Kasumi-1 (cell line): ENCODE measurements at regions not wholly inside any gene's neighbourhood (a gene's known extent, or its start where the extent isn't known, plus 50 kb on each side); places are given as distances from the start of the nearest gene placed in this dataset.

Source experiments
- DNase-seq, 2 experiments: peaks; one replicate each; lab custom pipeline; 2025; lab: John Stamatoyannopoulos, UW

- DNase-seq, result no peak
Observed at GRCh38 chr1:106677181-106677580, 379.3 kb upstream of the PRMT6 start.

DNA sequence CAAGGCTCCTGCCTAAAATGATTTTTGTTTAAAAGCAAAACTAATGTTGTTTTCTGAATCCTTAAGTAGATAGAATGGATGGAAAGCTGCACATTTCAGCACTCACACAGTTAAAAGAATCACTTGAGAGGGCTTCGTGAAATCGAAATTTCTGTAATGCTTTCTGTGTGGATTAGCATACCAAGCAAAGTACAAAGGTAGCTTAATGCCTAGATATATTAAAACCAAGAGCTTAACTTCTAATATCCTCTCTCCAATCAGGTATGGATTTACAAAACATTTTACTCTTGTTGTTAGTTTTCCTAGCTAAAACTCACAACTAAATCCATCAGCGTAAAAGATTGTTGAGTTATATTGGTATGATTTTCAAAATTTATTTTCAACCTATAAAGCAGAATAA, 378.8 kb upstream of the PRMT6 start:
- no peak for DNase-seq

DNA sequence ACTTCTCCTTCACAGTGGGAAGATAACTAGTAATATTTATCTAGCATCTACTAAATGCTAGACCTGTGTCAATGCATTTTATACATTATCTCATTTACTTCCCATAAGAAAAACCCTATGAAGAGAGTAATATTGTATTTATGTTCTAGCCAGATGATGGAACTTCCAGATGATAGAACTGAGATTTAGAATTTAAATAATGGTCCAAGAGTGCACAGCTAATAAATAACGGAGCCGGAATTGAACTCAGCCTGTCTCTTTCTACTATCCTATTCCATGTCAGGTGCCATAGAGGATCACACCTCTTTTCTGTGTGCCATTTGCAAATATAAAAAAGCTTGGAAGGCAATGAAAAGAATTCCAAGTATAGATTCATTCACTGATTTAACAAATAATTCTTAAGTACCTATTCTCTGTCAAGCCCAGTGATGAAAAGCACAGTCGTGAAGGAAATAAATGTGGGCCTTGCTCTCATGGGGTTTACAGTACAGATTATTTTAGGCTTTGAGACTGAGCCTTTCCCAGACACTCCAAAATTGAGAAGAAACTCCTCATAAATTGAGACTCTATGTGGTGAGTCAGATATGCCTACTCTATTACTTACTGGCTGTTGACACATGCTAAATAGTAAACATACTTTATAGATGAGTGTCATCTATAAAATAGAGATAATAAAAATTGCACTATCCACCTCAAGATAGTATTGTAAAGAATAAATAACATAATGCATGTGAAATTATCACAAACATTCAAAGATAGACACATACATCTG, 378.0 kb upstream of the PRMT6 start:
- no peak for DNase-seq

- no peak for DNase-seq
Observed at GRCh38 chr1:106680216-106680615, 376.3 kb upstream of the PRMT6 start.

GRCh38 chr1:106680776-106681344, 375.6 kb upstream of the PRMT6 start:
- DNase-seq, result no peak

DNA sequence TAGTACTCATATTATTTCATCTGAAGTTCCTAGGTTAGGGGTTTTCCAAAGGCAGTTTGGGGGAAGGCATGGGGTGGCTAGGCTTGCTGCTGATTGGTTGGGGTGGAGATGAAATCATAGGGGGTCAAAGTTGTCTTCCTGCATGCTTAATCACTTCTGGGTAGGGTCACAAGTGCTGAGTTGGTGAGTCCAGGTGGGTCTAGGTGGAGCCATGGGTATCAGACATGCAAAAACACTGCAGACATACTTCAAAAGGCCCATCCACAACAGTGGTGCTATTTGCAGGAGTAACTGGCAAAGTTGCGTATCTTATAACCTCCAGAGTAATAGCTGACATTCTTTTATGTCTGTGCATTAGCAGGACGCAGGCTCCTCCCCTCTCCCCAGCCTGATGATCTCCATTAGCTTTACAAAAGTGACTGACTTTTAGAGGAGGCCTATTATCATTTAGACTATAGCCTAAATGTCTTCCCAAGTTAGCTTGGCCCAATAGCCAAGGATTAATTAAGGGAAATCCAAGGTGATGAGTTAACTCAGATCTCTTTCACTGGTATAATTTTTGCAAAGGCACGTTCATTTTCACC, 374.4 kb upstream of the PRMT6 start:
- no peak for DNase-seq

DNA sequence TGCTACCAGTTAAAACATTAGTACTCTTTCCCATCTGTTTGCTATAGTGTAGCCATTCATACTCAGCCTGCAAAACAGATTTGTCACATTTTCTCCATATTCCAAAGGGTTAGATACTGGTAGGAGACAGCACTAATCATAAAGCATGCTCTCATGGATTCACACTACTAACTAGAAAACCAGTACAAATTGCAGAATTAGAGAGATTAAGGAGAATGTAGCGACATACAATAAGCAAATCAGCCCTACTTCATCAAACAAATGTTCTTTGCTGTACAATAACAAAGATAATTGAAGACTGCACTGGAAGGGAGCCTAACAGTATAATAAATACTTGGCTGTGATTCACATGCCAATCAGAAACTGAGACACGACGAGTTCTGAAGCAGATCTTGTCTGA, 368.0 kb upstream of the PRMT6 start:
- no peak for DNase-seq

DNA sequence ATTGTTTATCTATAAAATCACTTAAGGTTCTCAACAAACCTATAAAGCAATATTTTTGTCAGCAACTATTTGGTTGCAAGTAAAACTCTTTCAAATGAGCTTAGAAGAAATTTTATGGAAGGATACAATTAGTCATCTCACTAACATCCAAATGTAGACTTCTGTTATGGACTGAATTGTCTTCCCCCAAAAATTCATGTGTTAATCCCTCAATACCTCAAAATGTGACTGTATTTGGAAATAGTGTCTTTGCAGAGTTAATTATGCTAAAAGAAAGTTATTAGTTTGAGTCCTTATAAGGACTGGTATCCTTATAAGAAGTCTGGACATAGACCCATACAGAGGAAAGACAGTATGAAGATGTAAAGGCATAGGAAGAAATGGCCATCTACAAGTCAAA, 357.8 kb upstream of the PRMT6 start:
- no peak for DNase-seq

GRCh38 chr1:106699433-106699832, 357.0 kb upstream of the PRMT6 start:
- DNase-seq, result no peak

GRCh38 chr1:106700211-106700610, 356.3 kb upstream of the PRMT6 start:
- no peak for DNase-seq

GRCh38 chr1:106705971-106706370, 350.5 kb upstream of the PRMT6 start:
- DNase-seq, result no peak

- DNase-seq, result peak; percentile 10 to 15
Observed at GRCh38 chr1:106717591-106717990, 338.9 kb upstream of the PRMT6 start.

- DNase-seq, result no peak
Observed at GRCh38 chr1:106721790-106722189, 334.7 kb upstream of the PRMT6 start.

DNA sequence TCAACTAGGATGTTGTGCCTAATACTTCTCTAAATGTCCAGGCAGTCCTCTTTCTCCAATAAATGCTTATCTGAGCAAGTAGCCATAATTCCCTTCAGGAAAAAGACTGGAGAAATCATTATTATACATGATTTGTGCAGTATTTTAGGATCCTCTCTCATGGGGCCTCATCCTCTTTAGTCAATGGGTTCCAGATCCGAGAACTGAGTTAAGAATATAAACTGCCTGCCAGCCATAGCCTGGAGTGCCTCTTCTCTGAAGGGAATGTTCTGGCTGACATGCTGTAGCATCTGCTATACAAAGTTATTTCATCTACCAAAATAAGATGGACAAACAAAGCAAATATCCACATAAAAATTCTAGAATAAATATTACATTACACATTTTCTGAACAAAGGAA, 334.0 kb upstream of the PRMT6 start:
- DNase-seq, result no peak

- DNase-seq, result peak; percentile 14 to 24
Observed at GRCh38 chr1:106727171-106727570, 329.3 kb upstream of the PRMT6 start.

- DNase-seq, result peak in 1 of 2 experiments; percentile 5
Observed at GRCh38 chr1:106746448-106747085, 309.9 kb upstream of the PRMT6 start.

- DNase-seq, result no peak
Observed at GRCh38 chr1:106747232-106747631, 309.2 kb upstream of the PRMT6 start.

GRCh38 chr1:106747791-106748190, 308.7 kb upstream of the PRMT6 start:
- DNase-seq, result no peak

DNA sequence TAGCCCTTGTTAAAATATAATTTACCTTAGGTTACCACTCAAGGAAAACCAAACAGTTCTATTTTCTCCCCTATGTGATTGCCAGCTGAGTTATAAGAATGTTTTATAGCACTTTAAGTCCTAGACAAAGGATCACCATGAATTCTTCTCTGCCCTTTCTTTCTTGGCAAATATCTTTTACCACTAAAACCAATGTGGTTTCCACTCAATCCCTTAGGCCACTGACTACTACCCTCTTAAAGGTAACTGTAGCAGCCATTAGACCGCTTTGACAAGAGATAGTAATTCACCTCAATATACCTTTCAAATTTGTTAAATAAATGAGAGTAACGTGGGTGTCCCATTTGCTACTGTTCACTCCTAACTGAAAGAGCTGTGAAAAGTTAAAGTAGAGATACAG, 307.9 kb upstream of the PRMT6 start:
- DNase-seq, result no peak

- no peak for DNase-seq
Observed at GRCh38 chr1:106749491-106749890, 307.0 kb upstream of the PRMT6 start.

GRCh38 chr1:106749906-106750305, 306.6 kb upstream of the PRMT6 start:
- DNase-seq, result no peak

DNA sequence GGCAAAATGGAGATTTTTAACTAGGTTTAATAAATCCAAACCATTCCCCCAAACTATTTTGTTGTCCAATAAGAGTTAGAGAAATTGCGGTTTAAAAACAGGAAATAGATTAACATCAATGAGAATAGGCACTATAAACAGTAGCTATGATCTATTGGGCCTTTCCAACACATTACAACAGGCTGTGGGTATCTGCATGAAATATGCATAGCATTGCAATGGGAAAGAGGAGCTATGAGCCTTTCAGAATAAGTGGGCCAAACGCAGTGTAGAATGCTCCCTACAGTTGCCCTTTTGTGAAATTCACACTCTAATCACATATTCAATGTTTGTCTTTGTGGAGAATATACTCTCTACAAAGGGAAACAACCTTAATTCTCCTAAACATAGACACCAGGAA, 305.5 kb upstream of the PRMT6 start:
- no peak for DNase-seq

- no peak for DNase-seq
Observed at GRCh38 chr1:106753066-106753465, 303.4 kb upstream of the PRMT6 start.
